ENCODE measurements at regions not wholly inside any gene's neighbourhood (a gene's known extent, or its start where the extent isn't known, plus 50 kb on each side); places are given as distances from the start of the nearest gene placed in this dataset.
A peak's percentile ranks its signal among the peaks of the same experiment; 100 is the strongest.
"Not testable (repeated sequence)": the region's sequence is repeated elsewhere in the genome, so short reads cannot be mapped to it uniquely, and the experiment has no call there.

DNA sequence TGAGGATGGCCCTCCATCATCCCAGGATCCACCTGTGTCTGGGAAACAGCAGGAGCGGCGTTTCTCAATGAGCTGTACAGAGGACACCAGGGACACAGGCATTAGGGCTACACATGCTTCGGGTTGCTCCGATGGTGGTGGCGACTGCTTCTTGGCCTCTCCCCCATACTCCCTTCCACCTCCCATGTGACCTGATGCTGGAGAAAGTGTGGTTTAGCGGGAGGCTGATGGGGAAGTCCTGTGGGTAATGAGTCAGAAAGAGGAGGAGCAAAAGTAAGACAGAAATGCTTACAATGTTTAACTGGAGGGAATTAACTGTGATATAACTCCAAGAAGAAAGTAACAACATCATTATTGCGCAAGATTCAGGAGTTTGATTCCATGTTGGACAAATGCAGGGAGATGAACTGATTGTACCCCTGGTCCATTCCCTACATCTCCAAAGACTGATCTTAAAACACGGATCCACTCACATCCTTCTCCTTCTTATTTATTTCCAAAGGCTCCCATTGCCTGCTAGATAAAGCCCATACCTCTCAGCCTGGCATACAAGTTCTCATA, 186.6 kb downstream of the NRP2 start:
- TF ChIP-seq, protein P1, sequence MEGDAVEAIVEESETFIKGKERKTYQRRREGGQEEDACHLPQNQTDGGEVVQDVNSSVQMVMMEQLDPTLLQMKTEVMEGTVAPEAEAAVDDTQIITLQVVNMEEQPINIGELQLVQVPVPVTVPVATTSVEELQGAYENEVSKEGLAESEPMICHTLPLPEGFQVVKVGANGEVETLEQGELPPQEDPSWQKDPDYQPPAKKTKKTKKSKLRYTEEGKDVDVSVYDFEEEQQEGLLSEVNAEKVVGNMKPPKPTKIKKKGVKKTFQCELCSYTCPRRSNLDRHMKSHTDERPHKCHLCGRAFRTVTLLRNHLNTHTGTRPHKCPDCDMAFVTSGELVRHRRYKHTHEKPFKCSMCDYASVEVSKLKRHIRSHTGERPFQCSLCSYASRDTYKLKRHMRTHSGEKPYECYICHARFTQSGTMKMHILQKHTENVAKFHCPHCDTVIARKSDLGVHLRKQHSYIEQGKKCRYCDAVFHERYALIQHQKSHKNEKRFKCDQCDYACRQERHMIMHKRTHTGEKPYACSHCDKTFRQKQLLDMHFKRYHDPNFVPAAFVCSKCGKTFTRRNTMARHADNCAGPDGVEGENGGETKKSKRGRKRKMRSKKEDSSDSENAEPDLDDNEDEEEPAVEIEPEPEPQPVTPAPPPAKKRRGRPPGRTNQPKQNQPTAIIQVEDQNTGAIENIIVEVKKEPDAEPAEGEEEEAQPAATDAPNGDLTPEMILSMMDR (IDR thresholded peaks at IDR 0.05) = no peak
- TF ChIP-seq POLR2A (IDR thresholded peaks at IDR 0.05) = no peak
- peak in 1 of 2 donors; percentile 72 for DNase-seq (ENCODE audit: low spot score in 2 of 2)
- no peak overlapping the region for H3K4me3 ChIP-seq (ENCODE audit: low read depth, poor library complexity, severe bottlenecking)
- intact Hi-C loops (cut with DNase I; ENCODE audit: low total_unique reads) = no loop called here
- 67 to 68% methylated on average over 8 of the region's 8 CpGs for WGBS, 2 donors

DNA sequence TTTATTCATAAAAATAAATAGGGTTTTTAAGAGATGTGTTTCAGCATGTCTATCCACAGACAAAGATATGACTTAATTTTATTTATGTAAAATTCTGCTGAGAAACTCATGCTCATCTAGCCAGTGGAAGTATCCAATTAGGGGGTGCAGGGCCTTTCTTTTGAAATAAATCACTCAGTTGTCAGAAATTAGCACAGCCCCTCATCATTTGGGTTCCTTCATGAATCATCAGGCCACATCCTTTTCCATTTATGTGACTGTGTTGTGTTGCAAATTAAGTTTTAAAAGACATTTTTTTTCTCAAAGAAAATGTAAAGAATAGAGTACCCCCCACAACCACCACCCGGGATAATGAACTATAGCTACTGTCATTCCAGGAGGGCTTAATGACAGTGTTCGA, 185.8 kb downstream of the NRP2 start:
- DNase-seq (ENCODE audit: low spot score in 2 of 2) = peak in 1 of 2 donors; percentile 14
- 82 to 94% methylated on average over 2 of the region's 2 CpGs for WGBS, 2 donors
- TF ChIP-seq POLR2A (IDR thresholded peaks at IDR 0.05) = no peak
- TF ChIP-seq, protein P1 (IDR thresholded peaks at IDR 0.05) = no peak
- intact Hi-C loops (cut with DNase I; ENCODE audit: low total_unique reads) = no loop called here
- H3K4me3 ChIP-seq (ENCODE audit: low read depth, poor library complexity, severe bottlenecking) = no peak overlapping the region

DNA sequence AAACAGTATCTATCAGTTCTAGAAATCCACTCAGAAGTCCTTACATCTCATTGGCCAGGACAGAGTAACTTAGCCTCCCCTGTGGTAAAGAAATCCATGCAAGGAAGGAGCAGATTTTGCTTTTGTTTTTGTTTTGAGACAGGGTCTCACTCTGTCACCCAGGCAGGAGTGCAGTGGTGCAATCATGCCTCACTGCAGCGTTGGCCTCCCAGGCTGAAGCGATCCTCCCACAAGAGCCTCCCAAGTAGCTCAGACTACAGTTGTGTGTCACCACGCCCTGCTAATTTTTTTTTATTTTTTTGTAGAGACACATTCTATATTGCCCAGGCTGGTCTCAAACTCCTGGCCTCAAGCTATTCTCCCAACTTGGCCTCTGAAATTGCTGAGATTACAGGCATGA, 185.1 kb downstream of the NRP2 start:
- intact Hi-C loops (cut with DNase I; ENCODE audit: low total_unique reads) = no loop called here
- TF ChIP-seq, protein P1 (IDR thresholded peaks at IDR 0.05) = no peak
- TF ChIP-seq POLR2A (IDR thresholded peaks at IDR 0.05) = no peak
- peak in 1 of 2 donors; percentile 60 for DNase-seq (ENCODE audit: low spot score in 2 of 2)
- no peak overlapping the region for H3K4me3 ChIP-seq (ENCODE audit: low read depth, poor library complexity, severe bottlenecking)
- WGBS, 2 donors = 94 to 95% methylated on average over 3 of the region's 3 CpGs

DNA sequence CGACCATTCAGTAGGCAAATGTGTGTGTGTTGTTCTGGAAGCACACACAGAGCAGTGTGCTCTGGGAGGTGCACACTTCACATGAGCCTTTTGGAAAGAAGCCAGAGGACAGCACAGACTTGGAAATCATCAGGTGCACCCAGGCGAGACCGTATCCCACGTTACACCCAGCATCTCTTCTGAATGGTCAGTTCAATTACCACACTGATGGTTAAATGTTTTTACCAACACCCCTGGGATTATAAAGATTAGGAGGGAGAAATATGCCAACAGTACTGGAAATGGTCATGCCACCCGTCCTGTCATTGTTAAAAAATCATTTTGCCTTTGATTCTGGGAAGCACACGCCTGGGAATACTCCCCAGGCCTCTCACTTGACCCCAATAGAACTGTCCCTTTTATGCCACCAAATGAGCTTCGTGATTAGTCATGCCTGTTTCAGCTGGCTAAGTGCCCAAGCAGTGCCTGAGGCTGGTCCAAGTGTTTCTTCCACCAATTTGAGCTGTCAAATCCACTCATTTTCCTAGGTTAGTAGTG, 183.7 kb downstream of the NRP2 start:
- DNase-seq (ENCODE audit: low spot score in 2 of 2) = peak in 1 of 2 donors; percentile 81
- H3K4me3 ChIP-seq (ENCODE audit: low read depth, poor library complexity, severe bottlenecking) = no peak overlapping the region
- intact Hi-C loops (cut with DNase I; ENCODE audit: low total_unique reads) = no loop called here
- 59 to 61% methylated on average over 7 of the region's 7 CpGs for WGBS, 2 donors
- TF ChIP-seq POLR2A (IDR thresholded peaks at IDR 0.05) = no peak
- TF ChIP-seq, protein P1 (IDR thresholded peaks at IDR 0.05) = no peak

DNA sequence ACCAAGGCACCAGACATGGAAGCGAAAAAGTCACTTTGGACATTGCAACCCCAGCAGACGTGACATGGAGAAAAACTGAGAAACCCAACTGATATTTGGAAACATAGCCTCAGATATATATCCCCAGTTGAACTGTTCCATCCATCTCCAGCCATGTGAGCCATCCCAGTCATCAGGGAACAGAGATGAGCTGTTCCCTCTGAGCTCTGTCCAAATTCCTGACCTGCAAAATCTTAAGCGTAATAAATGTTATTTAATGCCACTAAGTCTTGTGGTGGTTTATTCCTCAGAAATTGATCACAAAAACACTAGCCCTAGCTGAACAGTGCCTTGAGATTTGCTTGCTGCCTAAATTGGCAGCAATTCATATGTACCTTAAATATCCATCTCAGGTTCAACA, 182.8 kb downstream of the NRP2 start:
- TF ChIP-seq, protein P1 (IDR thresholded peaks at IDR 0.05) = no peak
- no peak for TF ChIP-seq POLR2A (IDR thresholded peaks at IDR 0.05)
- intact Hi-C loops (cut with DNase I; ENCODE audit: low total_unique reads) = no loop called here
- WGBS, 2 donors = 91 to 98% methylated on average over 3 of the region's 3 CpGs
- peak in 1 of 2 donors; percentile 26 for DNase-seq (ENCODE audit: low spot score in 2 of 2)
- no peak overlapping the region for H3K4me3 ChIP-seq (ENCODE audit: low read depth, poor library complexity, severe bottlenecking)

DNA sequence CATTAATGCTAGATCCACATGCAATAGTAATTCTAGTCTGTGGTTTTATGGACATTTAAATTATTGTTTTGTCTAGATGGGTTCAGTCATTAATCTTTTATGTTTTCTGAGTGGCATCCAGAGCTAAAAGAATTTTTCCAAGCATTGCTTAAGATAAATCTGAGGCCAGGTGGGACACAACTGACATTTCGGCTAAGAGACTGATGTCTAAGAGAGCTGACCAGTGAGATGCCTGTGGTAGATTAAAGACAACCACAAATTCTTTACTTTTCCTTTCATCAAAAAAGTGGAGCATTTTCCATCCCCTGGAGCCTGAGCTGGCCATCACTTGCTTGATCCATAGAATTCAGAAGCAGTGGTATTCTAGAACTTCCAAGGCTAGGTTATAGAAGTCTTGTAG, 182.2 kb downstream of the NRP2 start:
- H3K4me3 ChIP-seq (ENCODE audit: low read depth, poor library complexity, severe bottlenecking) = no peak overlapping the region
- DNase-seq (ENCODE audit: low spot score in 2 of 2) = peak in 1 of 2 donors; percentile 8
- WGBS, 2 donors = 86 to 91% methylated on average over 1 of the region's 1 CpG
- intact Hi-C loops (cut with DNase I; ENCODE audit: low total_unique reads) = no loop called here
- TF ChIP-seq, protein P1 (IDR thresholded peaks at IDR 0.05) = no peak
- TF ChIP-seq POLR2A (IDR thresholded peaks at IDR 0.05) = no peak

DNA sequence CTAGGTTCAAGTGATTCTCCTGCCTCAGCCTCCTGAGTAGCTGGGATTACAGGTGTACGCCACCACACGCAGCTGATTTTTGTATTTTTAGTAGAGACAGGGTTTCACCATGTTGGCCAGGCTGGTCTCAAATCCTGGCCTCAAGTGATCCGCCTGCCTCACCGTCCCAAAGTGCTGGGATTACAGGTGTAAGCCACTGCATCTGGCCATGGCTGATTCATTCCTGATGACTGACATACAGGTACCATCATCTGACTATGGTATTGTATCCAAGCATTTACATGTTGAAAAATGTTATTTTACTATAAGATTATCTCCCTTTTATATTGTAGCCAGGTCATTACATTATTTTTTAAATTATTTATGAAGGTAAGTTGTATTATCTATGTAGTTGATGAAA, 180.5 kb downstream of the NRP2 start:
- intact Hi-C loops (cut with DNase I; ENCODE audit: low total_unique reads); H3K4me3 ChIP-seq (ENCODE audit: low read depth, poor library complexity, severe bottlenecking): not testable (repeated sequence)
- WGBS, 2 donors = 93 to 98% methylated on average over 4 of the region's 4 CpGs
- DNase-seq (ENCODE audit: low spot score in 2 of 2) = peak in 1 of 2 donors; percentile 50

Data from lower leg skin (tissue), 4 donors.